GM12892 (cell line): ENCODE measurements at regions not wholly inside any gene's neighbourhood (a gene's known extent, or its start where the extent isn't known, plus 50 kb on each side); places are given as distances from the start of the nearest gene placed in this dataset.

ENCODE experiments used
- POLR2A ChIP-seq: IDR thresholded peaks from 2 replicates; pipeline ENCODE4 v1.6.1; 2011; ENCODE audit warnings: low read depth, low read length, control low read depth
- POLR2AphosphoS5 ChIP-seq: IDR thresholded peaks from 2 replicates; pipeline ENCODE4 v1.6.1; 2011; ENCODE audit warnings: low read depth, low read length, control low read depth
- TAF1 ChIP-seq: IDR thresholded peaks from 2 replicates; pipeline ENCODE4 v1.6.1; 2011; ENCODE audit warnings: low read depth, mild to moderate bottlenecking, control low read depth, low read length, borderline replicate concordance

GRCh38 chr2:19465978-19466377, 107.6 kb upstream of the OSR1 start:
- TF ChIP-seq POLR2A (no peak), POLR2AphosphoS5 (no peak), TAF1 (no peak)
